ENCODE measurements at regions not wholly inside any gene's neighbourhood (a gene's known extent, or its start where the extent isn't known, plus 50 kb on each side); places are given as distances from the start of the nearest gene placed in this dataset.
"Not testable (repeated sequence)": the region's sequence is repeated elsewhere in the genome, so short reads cannot be mapped to it uniquely, and the experiment has no call there.

GRCh38 chr3:105149197-105149596 is 217.5 kb upstream of the ALCAM start:
- not testable (repeated sequence) for H3K9me3 ChIP-seq (ENCODE audit: control insufficient read depth in 2 of 2, low read length in 2 of 2); H3K36me3 ChIP-seq (ENCODE audit: control insufficient read depth in 2 of 2, insufficient read depth in 2 of 2, low read length in 2 of 2); H3K27me3 ChIP-seq (ENCODE audit: control insufficient read depth in 1 of 2, insufficient read depth in 2 of 2, low read length in 2 of 2); H3K4me1 ChIP-seq (ENCODE audit: control insufficient read depth, insufficient read depth, low read length); H3K9ac ChIP-seq (ENCODE audit: low read length in 2 of 2); H3K27ac ChIP-seq (ENCODE audit: low read length); H3K4me3 ChIP-seq (ENCODE audit: low read length in 2 of 2)

GRCh38 chr3:105152987-105153386 is 213.7 kb upstream of the ALCAM start:
- Histone ChIP-seq H3K27ac (ENCODE audit: low read length) (no peak overlapping the region), H3K9ac (ENCODE audit: low read length in 2 of 2) (no peak overlapping the region), H3K4me1 (ENCODE audit: control insufficient read depth, insufficient read depth, low read length) (no peaks in the 10 kb centered on the region), H3K36me3 (ENCODE audit: control insufficient read depth in 2 of 2, insufficient read depth in 2 of 2, low read length in 2 of 2) (no peaks in the 10 kb centered on the region), H3K4me3 (ENCODE audit: low read length in 2 of 2) (no peak overlapping the region), H3K9me3 (ENCODE audit: control insufficient read depth in 2 of 2, low read length in 2 of 2) (no peaks in the 10 kb centered on the region), H3K27me3 (ENCODE audit: control insufficient read depth in 1 of 2, insufficient read depth in 2 of 2, low read length in 2 of 2) (no peaks in the 10 kb centered on the region)

DNA sequence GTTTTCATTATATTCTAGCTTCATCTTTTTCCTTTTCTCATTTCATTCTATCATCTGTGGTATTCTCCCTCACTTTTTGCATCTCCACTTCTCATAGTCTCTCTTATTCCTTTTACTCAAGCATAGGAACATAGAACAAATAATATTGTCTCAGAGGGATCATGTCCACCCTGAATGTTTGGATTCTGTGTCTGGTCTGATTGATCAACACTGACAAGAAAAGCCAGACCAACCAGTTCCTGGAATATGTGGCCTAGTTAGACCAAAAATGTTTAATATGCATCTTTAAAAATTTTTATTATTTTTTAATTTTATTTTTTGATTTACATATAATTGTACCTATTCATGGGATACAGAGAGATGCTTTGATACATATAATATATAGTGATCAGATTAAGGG is 212.0 kb upstream of the ALCAM start:
- Histone ChIP-seq H3K4me3 (ENCODE audit: low read length in 2 of 2) (no peak overlapping the region), H3K9me3 (ENCODE audit: control insufficient read depth in 2 of 2, low read length in 2 of 2) (no peaks in the 10 kb centered on the region), H3K36me3 (ENCODE audit: control insufficient read depth in 2 of 2, insufficient read depth in 2 of 2, low read length in 2 of 2) (no peaks in the 10 kb centered on the region), H3K9ac (ENCODE audit: low read length in 2 of 2) (no peak overlapping the region), H3K4me1 (ENCODE audit: control insufficient read depth, insufficient read depth, low read length) (no peaks in the 10 kb centered on the region), H3K27me3 (ENCODE audit: control insufficient read depth in 1 of 2, insufficient read depth in 2 of 2, low read length in 2 of 2) (no peaks in the 10 kb centered on the region), H3K27ac (ENCODE audit: low read length) (no peak overlapping the region)

- no peaks in the 10 kb centered on the region for H3K4me1 ChIP-seq (ENCODE audit: control insufficient read depth, insufficient read depth, low read length)
- no peaks in the 10 kb centered on the region for H3K9me3 ChIP-seq (ENCODE audit: control insufficient read depth in 2 of 2, low read length in 2 of 2)
- H3K9ac ChIP-seq (ENCODE audit: low read length in 2 of 2), result no peak overlapping the region
- no peaks in the 10 kb centered on the region for H3K36me3 ChIP-seq (ENCODE audit: control insufficient read depth in 2 of 2, insufficient read depth in 2 of 2, low read length in 2 of 2)
- H3K4me3 ChIP-seq (ENCODE audit: low read length in 2 of 2), result no peak overlapping the region
- no peaks in the 10 kb centered on the region for H3K27me3 ChIP-seq (ENCODE audit: control insufficient read depth in 1 of 2, insufficient read depth in 2 of 2, low read length in 2 of 2)
- H3K27ac ChIP-seq (ENCODE audit: low read length), result no peak overlapping the region
These were observed 209.5 kb upstream of the ALCAM start for GRCh38 chr3:105157067-105157765.

DNA sequence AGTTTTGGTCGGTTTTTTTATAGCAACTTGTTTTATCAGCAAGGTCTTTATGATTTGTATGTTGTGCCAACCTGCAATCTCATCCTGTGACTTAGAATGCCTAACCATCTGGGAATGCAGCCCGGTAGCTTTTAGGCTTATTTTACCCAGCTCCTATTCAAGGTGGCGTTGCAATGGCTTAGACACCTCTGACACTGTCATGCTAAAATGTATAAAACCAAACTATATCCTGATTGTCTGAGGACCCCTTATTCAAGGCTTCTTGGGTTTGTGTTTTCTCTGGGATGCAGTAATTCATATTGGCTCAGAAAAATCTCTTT is 209.0 kb upstream of the ALCAM start:
- Histone ChIP-seq H3K4me3 (ENCODE audit: low read length in 2 of 2) (no peak overlapping the region), H3K27ac (ENCODE audit: low read length) (no peak overlapping the region), H3K9ac (ENCODE audit: low read length in 2 of 2) (no peak overlapping the region), H3K9me3 (ENCODE audit: control insufficient read depth in 2 of 2, low read length in 2 of 2) (no peaks in the 10 kb centered on the region), H3K27me3 (ENCODE audit: control insufficient read depth in 1 of 2, insufficient read depth in 2 of 2, low read length in 2 of 2) (no peaks in the 10 kb centered on the region), H3K4me1 (ENCODE audit: control insufficient read depth, insufficient read depth, low read length) (no peaks in the 10 kb centered on the region), H3K36me3 (ENCODE audit: control insufficient read depth in 2 of 2, insufficient read depth in 2 of 2, low read length in 2 of 2) (no peaks in the 10 kb centered on the region)

DNA sequence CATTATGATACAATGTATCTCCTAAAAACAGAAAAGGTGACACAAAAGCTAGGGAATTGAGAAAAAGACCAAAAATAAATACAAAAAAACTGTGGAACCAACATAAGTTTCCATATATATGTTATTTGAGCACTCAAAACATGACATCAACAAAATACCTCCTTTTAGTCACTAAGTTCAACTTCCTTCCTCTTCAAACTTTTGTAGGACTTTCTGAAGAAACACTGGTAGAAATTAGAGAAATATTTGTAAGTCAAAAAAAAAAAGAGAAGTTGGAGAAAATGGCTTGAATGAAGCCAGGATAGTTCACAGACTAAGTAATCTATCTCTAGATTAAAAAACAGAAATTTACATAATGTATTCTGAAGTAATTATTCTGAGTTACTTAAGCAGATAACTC is 208.4 kb upstream of the ALCAM start:
- no peaks in the 10 kb centered on the region for H3K9me3 ChIP-seq (ENCODE audit: control insufficient read depth in 2 of 2, low read length in 2 of 2)
- H3K9ac ChIP-seq (ENCODE audit: low read length in 2 of 2), result no peak overlapping the region
- no peak overlapping the region for H3K4me3 ChIP-seq (ENCODE audit: low read length in 2 of 2)
- no peak overlapping the region for H3K27ac ChIP-seq (ENCODE audit: low read length)
- no peaks in the 10 kb centered on the region for H3K27me3 ChIP-seq (ENCODE audit: control insufficient read depth in 1 of 2, insufficient read depth in 2 of 2, low read length in 2 of 2)
- no peaks in the 10 kb centered on the region for H3K36me3 ChIP-seq (ENCODE audit: control insufficient read depth in 2 of 2, insufficient read depth in 2 of 2, low read length in 2 of 2)
- H3K4me1 ChIP-seq (ENCODE audit: control insufficient read depth, insufficient read depth, low read length), result no peaks in the 10 kb centered on the region

DNA sequence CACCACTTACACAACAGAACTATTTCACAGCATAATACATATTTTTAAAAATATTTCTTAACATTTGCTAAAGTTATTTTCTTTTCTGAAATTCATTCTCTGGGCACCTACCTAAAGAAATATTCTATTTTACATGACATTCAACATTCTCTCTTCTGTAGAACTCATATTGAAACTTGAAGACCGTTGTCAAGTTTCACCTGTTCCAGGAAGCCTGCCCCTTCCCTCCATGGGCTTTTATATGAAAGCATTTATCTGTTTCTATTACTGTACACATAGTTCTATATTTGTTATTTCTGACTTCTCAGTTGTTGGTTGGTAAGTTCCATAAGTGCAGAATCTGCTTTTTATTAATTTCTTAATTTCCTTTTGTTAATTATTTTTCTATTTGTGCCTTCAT is 204.3 kb upstream of the ALCAM start:
- Histone ChIP-seq H3K27me3 (ENCODE audit: control insufficient read depth in 1 of 2, insufficient read depth in 2 of 2, low read length in 2 of 2) (no peaks in the 10 kb centered on the region), H3K9me3 (ENCODE audit: control insufficient read depth in 2 of 2, low read length in 2 of 2) (no peaks in the 10 kb centered on the region), H3K27ac (ENCODE audit: low read length) (no peak overlapping the region), H3K4me3 (ENCODE audit: low read length in 2 of 2) (no peak overlapping the region), H3K9ac (ENCODE audit: low read length in 2 of 2) (no peak overlapping the region), H3K36me3 (ENCODE audit: control insufficient read depth in 2 of 2, insufficient read depth in 2 of 2, low read length in 2 of 2) (no peaks in the 10 kb centered on the region), H3K4me1 (ENCODE audit: control insufficient read depth, insufficient read depth, low read length) (no peaks in the 10 kb centered on the region)

DNA sequence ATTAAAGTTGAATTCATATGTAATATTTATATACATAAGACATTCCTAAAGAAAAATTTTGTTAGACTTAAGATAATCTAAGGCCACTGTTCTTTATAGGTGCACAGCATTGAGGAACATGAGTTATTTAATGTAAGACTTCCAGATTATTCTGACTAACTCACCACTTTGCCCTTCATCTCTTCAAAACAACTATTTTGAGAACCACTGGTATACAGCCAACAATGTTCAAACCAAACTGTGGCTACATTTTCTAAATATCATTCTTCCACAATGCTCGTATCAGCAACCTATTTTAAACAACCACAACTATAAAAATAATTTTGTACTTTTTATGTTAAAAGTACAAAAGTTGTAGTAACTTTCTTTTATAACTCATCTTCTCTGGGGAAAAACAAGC is 199.8 kb upstream of the ALCAM start:
- H3K4me1 ChIP-seq (ENCODE audit: control insufficient read depth, insufficient read depth, low read length), result no peaks in the 10 kb centered on the region
- no peaks in the 10 kb centered on the region for H3K27me3 ChIP-seq (ENCODE audit: control insufficient read depth in 1 of 2, insufficient read depth in 2 of 2, low read length in 2 of 2)
- H3K9me3 ChIP-seq (ENCODE audit: control insufficient read depth in 2 of 2, low read length in 2 of 2), result no peaks in the 10 kb centered on the region
- H3K4me3 ChIP-seq (ENCODE audit: low read length in 2 of 2), result no peak overlapping the region
- no peaks in the 10 kb centered on the region for H3K36me3 ChIP-seq (ENCODE audit: control insufficient read depth in 2 of 2, insufficient read depth in 2 of 2, low read length in 2 of 2)
- H3K27ac ChIP-seq (ENCODE audit: low read length), result no peak overlapping the region
- no peak overlapping the region for H3K9ac ChIP-seq (ENCODE audit: low read length in 2 of 2)

- H3K27ac ChIP-seq (ENCODE audit: low read length), result no peak overlapping the region
- H3K36me3 ChIP-seq (ENCODE audit: control insufficient read depth in 2 of 2, insufficient read depth in 2 of 2, low read length in 2 of 2), result no peaks in the 10 kb centered on the region
- no peaks in the 10 kb centered on the region for H3K27me3 ChIP-seq (ENCODE audit: control insufficient read depth in 1 of 2, insufficient read depth in 2 of 2, low read length in 2 of 2)
- no peak overlapping the region for H3K9ac ChIP-seq (ENCODE audit: low read length in 2 of 2)
- H3K4me3 ChIP-seq (ENCODE audit: low read length in 2 of 2), result no peak overlapping the region
- H3K4me1 ChIP-seq (ENCODE audit: control insufficient read depth, insufficient read depth, low read length), result no peaks in the 10 kb centered on the region
- no peaks in the 10 kb centered on the region for H3K9me3 ChIP-seq (ENCODE audit: control insufficient read depth in 2 of 2, low read length in 2 of 2)
These were observed 196.3 kb upstream of the ALCAM start for GRCh38 chr3:105170423-105170822.

DNA sequence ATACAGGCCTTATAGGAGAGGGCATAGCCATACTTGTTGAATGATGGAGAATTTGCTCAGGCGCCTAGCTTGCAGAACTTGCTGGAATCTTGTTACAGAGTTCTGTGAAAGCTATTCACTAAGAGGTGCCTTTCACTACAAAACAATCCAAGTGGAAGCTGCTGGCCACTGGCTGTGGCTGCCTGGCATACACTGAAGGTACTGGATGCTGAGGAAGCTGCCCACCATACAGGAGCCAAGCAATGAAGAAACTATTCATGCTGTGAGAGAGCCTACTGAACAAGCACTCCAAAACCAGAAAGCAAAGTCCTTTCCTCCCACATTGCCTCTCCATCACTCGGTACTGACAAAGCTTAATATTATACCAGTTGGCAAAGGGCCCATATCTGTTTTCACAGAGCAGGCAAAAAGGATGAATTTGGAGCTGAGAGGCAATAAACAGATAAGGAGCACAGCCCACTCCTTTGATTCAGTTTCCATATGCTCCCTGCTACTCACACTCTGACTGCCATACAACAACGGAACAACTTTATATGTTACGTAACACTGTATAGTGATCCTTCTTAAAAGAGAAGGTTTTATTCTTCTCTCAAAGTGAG is 192.6 kb upstream of the ALCAM start:
- Histone ChIP-seq H3K27me3 (ENCODE audit: control insufficient read depth in 1 of 2, insufficient read depth in 2 of 2, low read length in 2 of 2) (no peaks in the 10 kb centered on the region), H3K4me1 (ENCODE audit: control insufficient read depth, insufficient read depth, low read length) (no peaks in the 10 kb centered on the region), H3K27ac (ENCODE audit: low read length) (no peak overlapping the region), H3K9me3 (ENCODE audit: control insufficient read depth in 2 of 2, low read length in 2 of 2) (no peaks in the 10 kb centered on the region), H3K4me3 (ENCODE audit: low read length in 2 of 2) (no peak overlapping the region), H3K9ac (ENCODE audit: low read length in 2 of 2) (no peak overlapping the region), H3K36me3 (ENCODE audit: control insufficient read depth in 2 of 2, insufficient read depth in 2 of 2, low read length in 2 of 2) (no peaks in the 10 kb centered on the region)

DNA sequence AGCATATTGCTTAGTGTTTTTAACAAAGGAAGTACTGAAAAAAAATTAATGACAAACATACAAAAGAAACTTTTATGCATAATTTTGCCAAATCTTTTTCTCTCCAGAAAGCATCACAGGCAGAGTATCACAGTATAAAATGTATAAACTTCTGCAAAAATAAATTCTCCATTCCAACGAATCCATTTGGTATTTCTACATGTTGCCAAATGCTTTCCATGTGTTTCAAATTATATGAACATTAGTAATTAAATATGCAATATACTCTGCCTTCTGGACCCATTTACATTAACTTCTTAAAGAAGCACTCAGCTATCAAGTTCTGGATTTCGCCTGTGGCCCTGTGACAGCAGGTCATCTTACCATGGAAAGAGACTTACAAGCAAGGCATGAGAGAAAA is 189.1 kb upstream of the ALCAM start:
- no peaks in the 10 kb centered on the region for H3K4me1 ChIP-seq (ENCODE audit: control insufficient read depth, insufficient read depth, low read length)
- no peak overlapping the region for H3K9ac ChIP-seq (ENCODE audit: low read length in 2 of 2)
- H3K9me3 ChIP-seq (ENCODE audit: control insufficient read depth in 2 of 2, low read length in 2 of 2), result no peaks in the 10 kb centered on the region
- H3K4me3 ChIP-seq (ENCODE audit: low read length in 2 of 2), result no peak overlapping the region
- H3K36me3 ChIP-seq (ENCODE audit: control insufficient read depth in 2 of 2, insufficient read depth in 2 of 2, low read length in 2 of 2), result no peaks in the 10 kb centered on the region
- H3K27me3 ChIP-seq (ENCODE audit: control insufficient read depth in 1 of 2, insufficient read depth in 2 of 2, low read length in 2 of 2), result no peaks in the 10 kb centered on the region
- H3K27ac ChIP-seq (ENCODE audit: low read length), result no peak overlapping the region
